ENCODE measurements at regions not wholly inside any gene's neighbourhood (a gene's known extent, or its start where the extent isn't known, plus 50 kb on each side); places are given as distances from the start of the nearest gene placed in this dataset.

DNA sequence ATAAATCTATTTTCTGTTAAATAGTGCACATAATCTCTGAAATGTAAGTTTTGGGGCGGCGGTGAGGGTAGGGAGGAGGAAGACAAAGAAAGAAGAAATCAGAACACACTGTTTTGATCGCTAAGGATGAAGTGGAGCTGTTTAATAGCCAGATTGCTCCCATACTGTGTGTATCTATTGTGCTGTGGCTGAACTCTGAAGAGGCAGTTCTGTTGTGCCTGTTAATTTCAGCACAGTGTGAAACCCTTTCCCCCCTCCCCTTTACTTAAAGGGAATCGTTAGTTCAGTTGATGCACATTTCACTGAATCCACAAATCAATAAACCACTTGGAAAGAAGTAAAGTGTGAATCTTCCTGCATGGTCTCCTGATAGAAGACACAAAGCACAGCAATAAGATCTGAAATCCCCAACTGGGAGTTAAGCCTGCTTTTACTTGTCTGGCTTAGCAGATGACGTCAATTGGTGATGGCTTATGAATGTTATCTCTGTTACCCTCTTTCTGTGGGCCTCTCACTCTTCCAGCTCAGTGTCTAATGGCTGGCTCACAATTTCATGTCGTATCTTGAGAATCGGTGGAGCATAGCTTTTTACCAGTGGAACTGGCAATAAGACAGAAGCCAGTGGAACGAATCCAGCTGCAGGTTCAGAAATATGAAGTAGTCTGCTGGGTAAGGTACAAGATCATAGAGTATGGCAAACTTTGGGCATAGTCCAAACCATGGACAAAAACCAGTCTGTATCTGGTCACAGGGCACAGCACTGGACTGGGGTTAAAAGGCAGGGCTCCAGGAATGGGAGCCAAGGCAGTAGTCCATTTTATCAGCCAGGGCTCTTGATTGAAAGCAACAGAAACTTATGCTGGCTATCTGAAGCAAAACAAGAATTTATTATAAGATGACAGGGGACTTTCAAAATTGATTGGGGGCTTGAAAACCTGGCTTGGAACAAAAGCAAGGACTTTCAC is 413.5 kb upstream of the SEL1L start:
- no peak for TF ChIP-seq EZH2 (IDR thresholded peaks at IDR 0.05; ENCODE audit: borderline replicate concordance, low read length)
- TF ChIP-seq, protein P1, sequence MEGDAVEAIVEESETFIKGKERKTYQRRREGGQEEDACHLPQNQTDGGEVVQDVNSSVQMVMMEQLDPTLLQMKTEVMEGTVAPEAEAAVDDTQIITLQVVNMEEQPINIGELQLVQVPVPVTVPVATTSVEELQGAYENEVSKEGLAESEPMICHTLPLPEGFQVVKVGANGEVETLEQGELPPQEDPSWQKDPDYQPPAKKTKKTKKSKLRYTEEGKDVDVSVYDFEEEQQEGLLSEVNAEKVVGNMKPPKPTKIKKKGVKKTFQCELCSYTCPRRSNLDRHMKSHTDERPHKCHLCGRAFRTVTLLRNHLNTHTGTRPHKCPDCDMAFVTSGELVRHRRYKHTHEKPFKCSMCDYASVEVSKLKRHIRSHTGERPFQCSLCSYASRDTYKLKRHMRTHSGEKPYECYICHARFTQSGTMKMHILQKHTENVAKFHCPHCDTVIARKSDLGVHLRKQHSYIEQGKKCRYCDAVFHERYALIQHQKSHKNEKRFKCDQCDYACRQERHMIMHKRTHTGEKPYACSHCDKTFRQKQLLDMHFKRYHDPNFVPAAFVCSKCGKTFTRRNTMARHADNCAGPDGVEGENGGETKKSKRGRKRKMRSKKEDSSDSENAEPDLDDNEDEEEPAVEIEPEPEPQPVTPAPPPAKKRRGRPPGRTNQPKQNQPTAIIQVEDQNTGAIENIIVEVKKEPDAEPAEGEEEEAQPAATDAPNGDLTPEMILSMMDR (IDR thresholded peaks at IDR 0.05; ENCODE audit: low read length): no peak
